PC-3 (cell line): ENCODE measurements at regions not wholly inside any gene's neighbourhood (a gene's known extent, or its start where the extent isn't known, plus 50 kb on each side); places are given as distances from the start of the nearest gene placed in this dataset.

Source experiments
- CTCF ChIP-seq: fragments of 300-600 bp; sonication (generic); conservative IDR thresholded peaks from 2 replicates; pipeline ENCODE4 v1.5.1; 2017; ENCODE audit warnings: antibody characterized with exemption, low read depth, mild to moderate bottlenecking, low read length
- EZH2 ChIP-seq: fragments of 300-600 bp; sonication (generic); IDR thresholded peaks from one replicate; pipeline ENCODE4 v1.6.1; 2017; ENCODE audit warnings: antibody characterized with exemption, mild to moderate bottlenecking, low read length; ENCODE audit not compliant: unreplicated experiment
- EZH2phosphoT487 ChIP-seq: fragments of 300-600 bp; sonication (generic); IDR thresholded peaks from 2 replicates; pipeline ENCODE4 v1.6.1; 2018; ENCODE audit warnings: mild to moderate bottlenecking, antibody characterized with exemption, low read length, borderline replicate concordance

GRCh38 chr4:108473163-108473720, 147.1 kb upstream of the RPL34 start:
- TF ChIP-seq CTCF (no peak), EZH2 (no peak), EZH2phosphoT487 (no peak)
